Spleen (tissue), 7 donors: ENCODE measurements at regions not wholly inside any gene's neighbourhood (a gene's known extent, or its start where the extent isn't known, plus 50 kb on each side); places are given as distances from the start of the nearest gene placed in this dataset.

ENCODE experiments used
- CTCF ChIP-seq, 11 experiments: fragments of 200-600 bp in 7 of 11; fragments of 450-650 bp in 4 of 11; sonication (generic) in 4 of 11; IDR thresholded peaks in 8 of 11; conservative IDR thresholded peaks in 3 of 11; 1 replicate in 7 of 11; 2 replicates in 4 of 11; pipeline versions ENCODE4 v1.4.0 to v1.8.0; 2016 to 2021; ENCODE audit warnings: antibody characterized with exemption in 11 of 11, inconsistent platforms in 4 of 11, mild to moderate bottlenecking in 1 of 11
- POLR2AphosphoS5 ChIP-seq, 3 donors: sonication (generic); formaldehyde crosslinking; IDR thresholded peaks; one replicate each; pipeline ENCODE4 v1.5.1; 2017; ENCODE audit warnings: antibody characterized with exemption in 3 of 3
- donor health status: DM: no; HTN: no; CAD: no; lungs with moderate emphysema.
- donor health status: DM: no; HTN: no; CAD: no.
- donor health status: DM: no; HTN: no; CAD: no.

- no peak for TF ChIP-seq CTCF (IDR thresholded peaks at IDR 0.05 in 8 of 11, conservative IDR thresholded peaks at IDR 0.05 in 3 of 11)
- TF ChIP-seq POLR2AphosphoS5 (IDR thresholded peaks at IDR 0.05), result no peak
Measured at GRCh38 chr17:65290056-65290455, 152.9 kb downstream of the RGS9 start.
